ENCODE measurements at regions not wholly inside any gene's neighbourhood (a gene's known extent, or its start where the extent isn't known, plus 50 kb on each side); places are given as distances from the start of the nearest gene placed in this dataset.
"Not testable (repeated sequence)": the region's sequence is repeated elsewhere in the genome, so short reads cannot be mapped to it uniquely, and the experiment has no call there.

DNA sequence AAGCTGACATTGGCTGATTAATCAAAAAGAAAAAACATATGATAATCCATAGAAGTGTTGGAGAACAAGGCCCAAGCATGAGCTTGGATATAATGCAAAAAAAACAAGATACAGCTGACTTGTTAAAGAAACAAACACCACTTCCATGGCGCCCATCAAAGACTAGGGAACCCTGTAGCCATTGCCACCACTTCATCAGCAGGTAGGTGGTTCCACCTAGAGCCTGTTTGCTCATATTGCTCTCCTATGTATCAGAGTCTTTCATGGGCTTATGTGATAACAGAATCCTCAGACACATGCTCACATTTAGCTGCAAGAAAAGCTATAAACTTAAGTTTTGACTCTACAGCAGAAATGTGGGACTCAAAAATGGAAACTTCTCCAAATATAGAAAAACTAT, 2179.9 kb downstream of the EPHA3 start:
- TF ChIP-seq, protein P1, sequence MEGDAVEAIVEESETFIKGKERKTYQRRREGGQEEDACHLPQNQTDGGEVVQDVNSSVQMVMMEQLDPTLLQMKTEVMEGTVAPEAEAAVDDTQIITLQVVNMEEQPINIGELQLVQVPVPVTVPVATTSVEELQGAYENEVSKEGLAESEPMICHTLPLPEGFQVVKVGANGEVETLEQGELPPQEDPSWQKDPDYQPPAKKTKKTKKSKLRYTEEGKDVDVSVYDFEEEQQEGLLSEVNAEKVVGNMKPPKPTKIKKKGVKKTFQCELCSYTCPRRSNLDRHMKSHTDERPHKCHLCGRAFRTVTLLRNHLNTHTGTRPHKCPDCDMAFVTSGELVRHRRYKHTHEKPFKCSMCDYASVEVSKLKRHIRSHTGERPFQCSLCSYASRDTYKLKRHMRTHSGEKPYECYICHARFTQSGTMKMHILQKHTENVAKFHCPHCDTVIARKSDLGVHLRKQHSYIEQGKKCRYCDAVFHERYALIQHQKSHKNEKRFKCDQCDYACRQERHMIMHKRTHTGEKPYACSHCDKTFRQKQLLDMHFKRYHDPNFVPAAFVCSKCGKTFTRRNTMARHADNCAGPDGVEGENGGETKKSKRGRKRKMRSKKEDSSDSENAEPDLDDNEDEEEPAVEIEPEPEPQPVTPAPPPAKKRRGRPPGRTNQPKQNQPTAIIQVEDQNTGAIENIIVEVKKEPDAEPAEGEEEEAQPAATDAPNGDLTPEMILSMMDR (IDR thresholded peaks at IDR 0.05; ENCODE audit: low read depth, low read length, missing input control), result not testable (repeated sequence)
- not testable (repeated sequence) for TF ChIP-seq TAF1 (conservative IDR thresholded peaks at IDR 0.05); GABPA (IDR thresholded peaks at IDR 0.05 in 1 of 2, conservative IDR thresholded peaks at IDR 0.05 in 1 of 2); JUND (IDR thresholded peaks at IDR 0.05); SP1 (IDR thresholded peaks at IDR 0.05)
- TF ChIP-seq, protein P2, sequence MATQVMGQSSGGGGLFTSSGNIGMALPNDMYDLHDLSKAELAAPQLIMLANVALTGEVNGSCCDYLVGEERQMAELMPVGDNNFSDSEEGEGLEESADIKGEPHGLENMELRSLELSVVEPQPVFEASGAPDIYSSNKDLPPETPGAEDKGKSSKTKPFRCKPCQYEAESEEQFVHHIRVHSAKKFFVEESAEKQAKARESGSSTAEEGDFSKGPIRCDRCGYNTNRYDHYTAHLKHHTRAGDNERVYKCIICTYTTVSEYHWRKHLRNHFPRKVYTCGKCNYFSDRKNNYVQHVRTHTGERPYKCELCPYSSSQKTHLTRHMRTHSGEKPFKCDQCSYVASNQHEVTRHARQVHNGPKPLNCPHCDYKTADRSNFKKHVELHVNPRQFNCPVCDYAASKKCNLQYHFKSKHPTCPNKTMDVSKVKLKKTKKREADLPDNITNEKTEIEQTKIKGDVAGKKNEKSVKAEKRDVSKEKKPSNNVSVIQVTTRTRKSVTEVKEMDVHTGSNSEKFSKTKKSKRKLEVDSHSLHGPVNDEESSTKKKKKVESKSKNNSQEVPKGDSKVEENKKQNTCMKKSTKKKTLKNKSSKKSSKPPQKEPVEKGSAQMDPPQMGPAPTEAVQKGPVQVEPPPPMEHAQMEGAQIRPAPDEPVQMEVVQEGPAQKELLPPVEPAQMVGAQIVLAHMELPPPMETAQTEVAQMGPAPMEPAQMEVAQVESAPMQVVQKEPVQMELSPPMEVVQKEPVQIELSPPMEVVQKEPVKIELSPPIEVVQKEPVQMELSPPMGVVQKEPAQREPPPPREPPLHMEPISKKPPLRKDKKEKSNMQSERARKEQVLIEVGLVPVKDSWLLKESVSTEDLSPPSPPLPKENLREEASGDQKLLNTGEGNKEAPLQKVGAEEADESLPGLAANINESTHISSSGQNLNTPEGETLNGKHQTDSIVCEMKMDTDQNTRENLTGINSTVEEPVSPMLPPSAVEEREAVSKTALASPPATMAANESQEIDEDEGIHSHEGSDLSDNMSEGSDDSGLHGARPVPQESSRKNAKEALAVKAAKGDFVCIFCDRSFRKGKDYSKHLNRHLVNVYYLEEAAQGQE (IDR thresholded peaks at IDR 0.05), result not testable (repeated sequence)

Measured in liver (tissue), 3 donors.